HG02938 (cell line): ENCODE measurements at regions not wholly inside any gene's neighbourhood (a gene's known extent, or its start where the extent isn't known, plus 50 kb on each side); places are given as distances from the start of the nearest gene placed in this dataset.
"Not testable (repeated sequence)": the region's sequence is repeated elsewhere in the genome, so short reads cannot be mapped to it uniquely, and the experiment has no call there.

ENCODE experiments used
- ATAC-seq: cut with Tn5 transposase; IDR thresholded peaks from one replicate; pipeline ENCODE4 v1.9.1; 2021; ENCODE audit warnings: mild to moderate bottlenecking, moderate library complexity; ENCODE audit not compliant: unreplicated experiment

DNA sequence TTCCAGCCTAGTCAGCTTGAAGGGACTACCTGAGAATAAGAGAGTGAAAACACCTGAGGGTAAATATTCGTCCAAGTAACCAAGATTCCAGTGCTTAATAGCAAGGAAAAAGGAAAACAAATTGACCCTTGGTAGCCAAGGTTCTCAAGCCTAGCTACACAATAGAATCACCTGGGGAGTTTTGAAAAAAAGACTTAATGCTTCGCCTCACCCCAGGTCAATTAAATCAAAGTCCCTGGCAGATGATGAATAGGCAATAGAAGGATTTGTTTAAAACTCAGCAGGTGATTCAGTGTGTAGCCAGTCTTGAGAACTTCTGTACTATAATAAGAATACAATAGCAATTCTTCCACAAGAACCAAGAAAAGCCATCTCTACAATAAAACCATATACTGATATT is 500.2 kb downstream of the XIRP2 start:
- ATAC-seq = no peak

DNA sequence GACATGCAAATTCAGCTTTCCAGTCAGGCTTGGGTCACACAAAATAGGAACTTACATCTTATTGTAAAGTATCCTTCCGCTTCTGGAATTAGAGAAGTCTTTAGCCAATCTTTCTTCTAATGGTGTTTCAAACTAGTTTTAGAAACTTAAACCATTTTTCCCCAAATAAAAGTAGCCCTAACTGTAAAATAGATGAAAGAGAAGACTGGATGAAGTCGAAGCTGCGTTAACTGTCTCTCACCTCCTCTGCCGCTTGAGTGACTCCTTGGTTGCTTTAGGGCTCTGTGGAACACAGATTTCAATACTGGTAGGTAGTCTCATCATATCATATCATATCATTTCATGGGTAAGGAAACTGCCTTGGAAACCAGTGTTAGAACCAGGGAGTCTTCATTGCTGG is 498.4 kb downstream of the XIRP2 start:
- ATAC-seq = no peak

DNA sequence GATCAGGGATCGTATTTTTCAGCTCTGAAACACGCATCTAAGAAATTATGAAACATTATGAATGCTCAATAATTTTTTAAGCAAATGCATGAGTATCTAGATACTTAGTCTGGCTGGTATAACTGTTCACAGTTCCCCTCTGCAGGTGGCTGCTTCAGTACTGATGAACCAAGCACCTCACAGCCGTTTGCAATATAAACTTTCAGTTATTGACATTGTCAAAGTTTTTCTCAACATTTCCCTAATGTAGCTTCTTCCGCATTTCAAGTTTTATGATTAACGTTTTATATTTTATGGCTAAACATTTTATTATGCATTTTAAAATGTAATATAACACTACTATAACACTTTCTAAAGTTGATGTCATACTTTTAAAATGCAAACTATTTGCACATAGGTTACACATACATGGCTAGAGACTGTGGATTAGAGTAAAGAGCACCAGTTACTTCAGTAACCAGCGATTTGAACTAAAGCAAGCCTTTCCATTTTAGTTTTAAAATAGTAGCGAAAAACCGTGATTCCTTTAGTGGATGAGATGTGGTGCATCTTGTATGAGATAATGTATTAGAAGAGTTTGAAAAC is 495.4 kb downstream of the XIRP2 start:
- ATAC-seq = no peak

DNA sequence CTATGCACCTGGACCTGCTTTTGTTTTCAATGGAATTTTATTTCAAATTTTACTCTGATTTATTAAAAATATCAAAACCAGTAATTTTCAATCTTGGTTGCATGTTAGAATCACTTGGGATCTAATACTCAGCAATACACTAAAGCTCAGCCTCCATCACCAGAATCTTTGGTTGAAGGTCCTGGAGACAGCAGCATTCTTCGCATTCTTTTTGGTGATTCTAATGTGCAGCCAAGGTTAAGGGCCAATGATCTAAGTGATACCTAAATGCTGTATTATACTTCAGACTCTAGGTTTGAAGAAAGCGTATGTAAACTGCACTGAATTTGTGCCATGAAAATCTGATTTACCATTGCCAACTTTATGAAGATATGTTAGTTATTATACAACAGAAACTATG is 493.1 kb downstream of the XIRP2 start:
- ATAC-seq = no peak

DNA sequence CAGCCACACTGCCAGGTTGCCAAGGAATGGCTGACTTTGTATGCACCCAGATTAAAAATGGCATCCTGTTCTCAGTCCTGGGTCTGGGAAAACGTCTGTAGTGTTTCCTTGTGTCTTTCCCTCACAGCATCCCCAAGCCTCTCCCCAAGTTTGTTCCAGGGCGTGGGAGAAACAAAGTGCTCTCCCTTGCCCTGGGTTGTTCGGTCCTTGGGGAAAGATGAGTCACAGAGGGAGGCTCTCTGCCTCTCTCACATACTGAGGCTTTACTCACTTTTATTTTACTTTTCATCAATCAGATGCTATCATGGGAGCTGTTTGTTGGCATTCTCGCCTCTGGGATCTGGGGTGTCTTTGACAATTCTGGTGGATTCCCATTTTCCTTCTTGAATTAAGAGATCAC is 492.3 kb downstream of the XIRP2 start:
- ATAC-seq = no peak

DNA sequence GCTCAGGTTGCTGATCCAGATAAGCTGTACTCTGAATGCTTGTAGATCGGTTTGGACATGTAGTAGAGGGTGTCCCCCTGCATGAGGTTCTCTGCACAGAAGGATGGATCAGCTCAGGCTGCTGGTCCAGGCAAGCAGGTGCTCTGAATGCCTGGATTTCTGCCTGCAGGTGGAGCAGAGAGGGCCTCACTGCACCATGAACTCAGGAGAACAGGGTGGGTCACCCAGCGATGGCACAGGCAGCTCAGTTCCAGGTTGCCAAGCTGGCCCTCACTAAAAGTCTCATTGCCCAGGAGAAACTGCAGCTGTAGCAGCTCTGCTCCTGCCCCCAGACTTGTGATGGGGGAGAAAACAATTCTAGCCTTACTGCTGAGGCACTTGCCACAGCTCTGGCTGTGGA is 491.8 kb downstream of the XIRP2 start:
- ATAC-seq = no peak

DNA sequence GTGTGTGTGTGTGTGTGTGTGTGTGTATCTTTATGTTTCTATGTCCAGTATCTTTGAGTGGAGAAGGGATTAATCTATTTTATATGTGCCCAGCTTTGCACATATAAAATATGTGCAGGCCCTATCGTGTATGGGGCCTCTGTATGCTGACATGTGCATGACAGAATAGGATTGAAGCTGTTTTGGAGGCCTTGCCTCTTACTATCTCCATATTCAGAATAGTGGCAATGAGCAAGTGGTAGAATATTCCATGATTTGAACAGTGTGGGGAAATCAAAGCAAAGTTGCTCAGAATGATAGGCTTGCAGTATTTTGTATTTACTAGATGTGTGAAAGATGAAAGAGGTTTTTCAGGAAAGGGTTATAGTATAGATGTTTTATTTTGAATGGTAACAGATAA is 480.8 kb downstream of the XIRP2 start:
- ATAC-seq = no peak

DNA sequence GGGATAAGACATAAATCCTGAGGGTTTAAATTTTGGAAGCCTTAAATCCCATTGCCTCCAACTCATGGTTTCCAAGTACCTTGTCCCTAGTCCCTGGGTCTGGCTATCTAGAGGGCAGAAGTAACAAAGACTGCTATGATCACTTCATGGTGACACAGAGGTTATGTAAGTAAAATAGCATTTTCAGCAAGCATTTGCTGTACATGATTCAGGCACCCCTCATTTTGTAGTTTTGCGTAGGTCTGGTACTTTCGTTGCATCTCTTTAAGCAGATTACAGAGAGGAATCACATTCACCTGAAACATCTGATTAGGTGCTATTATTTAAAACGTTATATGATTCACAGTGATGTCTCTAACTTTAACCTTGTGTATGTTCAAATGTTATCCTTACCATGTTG is 480.1 kb downstream of the XIRP2 start:
- no peak for ATAC-seq

DNA sequence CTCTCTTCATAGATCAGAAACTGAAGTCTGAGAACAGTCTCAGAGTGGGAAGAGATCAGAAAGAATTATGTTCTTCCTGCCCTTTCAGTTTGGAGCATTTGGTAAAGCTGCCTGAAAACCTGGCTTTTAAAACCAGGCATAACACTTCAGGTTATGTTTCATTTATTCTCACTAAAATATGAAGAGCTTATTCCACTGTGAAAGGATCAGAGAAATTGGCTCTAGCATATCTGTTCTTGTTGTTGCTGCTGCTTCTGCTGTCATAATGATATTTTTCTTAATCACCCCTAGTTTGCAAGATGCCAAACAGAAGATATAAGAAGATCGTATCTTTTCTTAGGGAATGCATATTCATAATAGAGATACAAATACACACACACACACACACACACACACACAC is 476.9 kb downstream of the XIRP2 start:
- ATAC-seq = no peak

DNA sequence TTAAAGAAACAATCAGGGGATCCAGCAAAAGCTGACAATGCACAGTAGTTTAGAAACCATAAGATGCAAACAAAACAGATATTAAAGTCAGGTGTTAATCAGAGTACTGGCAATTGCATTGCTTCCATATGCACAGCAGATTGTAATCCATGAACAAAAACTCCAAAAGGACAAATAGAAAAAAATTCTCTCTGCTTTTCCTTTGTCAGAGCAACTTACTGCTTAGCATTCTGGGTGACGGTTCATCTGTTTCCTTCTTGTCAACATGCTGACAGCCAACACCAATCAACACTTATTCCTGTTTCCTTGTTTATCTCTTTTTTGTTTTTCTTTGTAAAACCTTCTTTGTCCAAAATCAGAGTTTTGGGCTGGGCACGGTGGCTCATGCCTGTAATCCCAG is 473.1 kb downstream of the XIRP2 start:
- ATAC-seq = no peak

DNA sequence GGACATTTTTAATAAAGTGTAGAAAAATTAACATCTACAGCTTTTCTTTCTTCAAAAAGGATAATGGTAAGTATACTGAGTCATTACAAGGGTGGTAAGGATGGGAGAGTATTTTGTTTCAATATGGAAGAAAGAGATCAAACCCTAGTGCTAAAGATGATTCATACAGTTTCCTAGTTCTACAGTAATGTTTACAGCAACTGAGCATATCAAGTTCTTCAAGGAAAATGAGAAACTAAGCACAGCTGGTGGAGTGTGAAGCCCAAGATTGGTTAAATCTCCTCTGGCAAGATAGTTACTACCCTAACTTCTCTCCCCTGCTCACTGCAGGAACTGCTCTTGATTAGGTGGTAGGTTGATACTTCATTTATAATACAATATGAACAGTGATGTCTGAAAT is 467.5 kb downstream of the XIRP2 start:
- ATAC-seq = no peak

DNA sequence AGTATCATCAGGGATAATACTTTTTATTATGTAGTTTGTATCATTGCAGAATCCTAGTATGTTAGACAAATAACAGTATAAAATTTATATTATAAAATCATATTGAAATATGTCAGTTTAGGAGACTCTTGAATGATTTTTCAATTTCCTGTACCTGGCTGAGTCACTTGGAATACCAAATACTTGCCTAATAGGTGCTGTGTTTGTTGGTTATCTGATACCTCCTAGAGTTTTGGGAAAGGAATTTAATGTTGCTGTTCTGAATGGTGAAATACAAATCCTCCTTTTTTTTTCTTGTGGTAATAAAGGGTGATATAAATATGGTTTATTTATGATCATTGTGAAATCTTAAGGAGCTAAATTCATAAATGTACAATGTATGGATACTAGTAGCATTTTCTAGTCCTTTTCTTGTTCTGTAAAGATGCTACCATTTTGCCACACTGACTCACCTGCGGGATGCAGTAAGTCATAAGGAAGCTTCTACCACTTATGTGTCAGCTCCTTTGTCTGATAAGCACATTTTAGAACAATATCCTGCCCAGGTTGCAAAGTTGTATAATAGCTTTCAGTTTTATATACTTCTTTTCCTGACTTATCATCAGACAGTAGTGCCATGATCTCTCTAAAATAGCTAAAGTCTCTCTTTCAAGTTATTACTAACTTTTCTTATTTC is 465.5 kb downstream of the XIRP2 start:
- ATAC-seq = no peak

DNA sequence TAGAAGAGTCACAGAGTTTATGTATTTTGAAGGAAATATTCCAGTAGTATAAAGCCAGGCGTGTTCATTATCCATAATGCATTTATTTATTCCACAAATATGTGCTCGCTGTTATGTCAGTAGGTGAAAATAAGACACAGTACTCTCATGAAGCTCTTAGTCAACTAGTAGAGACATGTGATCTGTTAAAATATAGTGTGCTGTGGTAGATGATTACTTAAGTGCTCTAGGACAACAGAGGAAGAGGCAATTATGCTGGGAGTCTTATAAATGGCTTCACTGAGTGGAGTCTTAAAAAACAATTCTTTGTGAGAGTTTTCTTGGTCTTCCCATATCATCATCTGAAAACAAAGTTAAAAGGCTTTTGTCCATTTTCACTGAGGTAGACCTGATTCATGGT is 457.3 kb downstream of the XIRP2 start:
- ATAC-seq = no peak

DNA sequence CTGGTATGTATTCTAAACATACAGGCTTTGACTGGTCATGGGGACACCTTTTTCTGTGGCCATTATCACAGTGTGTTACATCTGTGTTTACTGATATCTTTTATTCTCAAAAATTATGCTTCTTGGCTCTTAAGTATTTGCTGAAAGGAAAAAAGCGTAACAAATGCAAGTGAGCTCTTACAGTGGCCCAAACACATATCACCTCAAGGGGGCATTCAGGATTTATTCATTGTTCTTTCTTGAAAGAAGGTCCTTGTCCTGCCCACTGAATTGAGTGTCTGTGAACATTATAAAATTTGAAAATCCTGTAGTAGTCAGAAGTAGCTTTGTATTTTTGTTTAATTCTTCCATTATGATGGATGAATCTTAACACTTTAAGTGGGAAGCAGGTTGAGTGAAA is 454.5 kb downstream of the XIRP2 start:
- ATAC-seq = no peak

DNA sequence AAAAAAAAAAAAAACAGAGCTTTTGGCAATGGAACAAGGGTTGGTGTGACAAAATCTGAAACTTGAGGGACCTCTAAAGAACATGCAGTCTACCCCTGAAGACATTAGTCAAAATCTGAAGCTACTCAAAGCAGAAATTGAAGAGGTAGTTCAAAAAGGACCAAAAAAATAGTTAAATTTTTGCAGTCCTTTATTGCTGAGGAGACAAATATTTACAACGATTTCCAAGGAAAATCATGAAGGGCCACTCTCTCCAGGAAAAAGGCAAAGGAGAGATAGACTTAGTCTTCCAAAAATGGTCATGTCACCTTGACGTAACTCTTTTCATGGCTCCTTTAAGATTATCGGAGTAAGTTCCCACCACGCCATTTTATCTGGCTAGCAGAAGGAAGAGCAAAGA is 452.0 kb downstream of the XIRP2 start:
- no peak for ATAC-seq

DNA sequence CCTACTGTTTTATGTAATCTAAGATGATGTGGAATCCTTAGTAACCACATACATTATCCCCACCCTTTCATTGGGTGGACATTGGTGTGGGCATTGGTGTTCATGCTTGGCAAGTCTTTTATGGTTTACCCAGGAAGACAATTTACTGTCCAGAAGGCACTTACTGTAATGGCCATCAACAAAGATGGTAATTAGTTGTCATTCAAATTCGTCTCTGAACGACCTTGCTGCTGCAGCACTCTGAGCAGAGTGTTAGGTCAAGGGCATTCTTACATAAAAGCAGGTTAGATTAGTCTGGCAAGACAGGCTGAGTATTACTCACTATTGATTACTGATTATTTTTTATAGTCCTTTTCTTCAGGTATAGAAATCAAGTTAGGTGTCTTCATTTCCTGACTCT is 447.9 kb downstream of the XIRP2 start:
- ATAC-seq = no peak

DNA sequence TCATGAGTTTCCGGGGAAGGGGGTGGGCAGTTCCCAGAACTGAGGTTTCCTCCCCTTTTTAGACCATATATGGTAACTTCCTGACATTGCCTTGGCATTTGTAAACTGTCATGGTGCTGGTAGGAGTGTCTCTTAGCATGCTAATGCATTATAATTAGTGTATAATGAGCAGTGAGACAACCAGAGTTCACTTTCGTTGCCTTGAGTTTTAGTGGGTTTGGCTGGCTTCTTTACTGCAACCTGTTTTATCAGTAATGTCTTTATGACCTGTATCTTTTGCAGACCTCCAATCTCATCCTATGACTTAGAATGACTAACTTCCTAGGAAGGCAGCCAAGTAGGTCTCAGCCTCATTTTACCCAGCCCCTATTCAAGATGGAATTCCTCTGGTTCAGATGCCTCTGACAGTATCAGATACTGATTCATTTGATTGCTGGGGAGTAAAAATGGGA is 447.3 kb downstream of the XIRP2 start:
- ATAC-seq = no peak

DNA sequence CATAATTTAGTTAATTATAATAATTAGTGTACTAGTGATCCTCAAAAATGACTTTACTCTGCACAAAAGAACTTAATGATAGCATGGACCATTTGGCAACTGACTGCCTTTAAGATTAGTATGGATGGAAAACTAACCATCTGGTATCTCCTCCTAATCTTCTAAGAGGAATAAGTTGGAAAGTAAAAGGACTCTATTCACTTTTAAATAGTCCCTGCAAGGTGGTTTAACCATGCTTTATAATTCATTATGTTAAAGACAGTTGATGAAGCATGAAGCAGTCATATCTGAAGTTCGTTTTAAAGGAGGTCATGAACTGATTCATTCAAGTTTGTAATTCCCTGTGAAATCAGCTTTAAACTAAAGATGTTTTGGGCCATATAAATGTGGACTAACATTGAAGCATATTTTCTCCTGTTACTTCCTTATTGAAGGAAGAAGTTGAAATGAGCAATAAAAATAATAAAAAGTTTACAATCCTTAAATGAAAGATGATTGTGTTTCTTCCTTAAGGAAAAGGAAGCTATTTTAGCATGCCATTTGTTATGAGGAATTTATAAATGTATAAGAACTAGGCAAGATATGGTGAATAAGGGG is 446.0 kb downstream of the XIRP2 start:
- ATAC-seq = no peak

DNA sequence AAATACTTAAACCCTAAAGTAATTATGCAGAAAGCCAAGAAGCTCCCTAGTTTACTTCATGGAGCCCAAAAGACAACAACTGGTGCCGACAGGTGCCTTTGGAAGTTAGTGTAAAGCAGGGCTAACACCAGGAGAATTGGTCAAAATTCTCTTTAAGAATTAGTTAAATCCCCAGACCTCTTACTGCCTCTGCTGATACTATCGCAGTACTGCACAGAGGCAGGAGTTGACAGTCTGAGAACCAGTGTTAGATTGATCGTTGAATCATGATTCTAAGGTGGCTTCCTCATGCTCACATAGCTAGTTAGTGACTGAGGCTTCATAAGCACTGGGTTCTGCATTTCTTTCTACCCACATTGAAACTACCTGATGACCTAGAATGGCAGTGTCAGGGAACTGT is 445.0 kb downstream of the XIRP2 start:
- no peak for ATAC-seq

DNA sequence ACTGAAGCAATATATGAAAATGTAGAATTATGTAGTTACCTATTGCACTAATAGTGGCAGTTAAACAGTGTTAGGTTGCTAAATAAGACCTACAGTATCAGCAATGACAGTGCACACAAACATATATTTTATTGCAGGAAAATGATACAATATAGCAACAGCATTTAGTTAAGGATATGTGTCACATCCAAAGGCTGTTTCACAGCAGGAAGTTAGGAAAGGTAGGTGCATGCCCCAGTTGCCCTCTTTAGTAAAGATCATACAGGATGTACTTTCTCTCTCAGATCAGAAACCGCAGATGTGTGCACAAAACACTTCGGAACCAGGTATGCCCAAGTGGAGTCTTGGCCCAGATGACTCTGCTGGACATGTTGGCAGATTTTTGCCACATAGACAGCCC is 444.1 kb downstream of the XIRP2 start:
- no peak for ATAC-seq

DNA sequence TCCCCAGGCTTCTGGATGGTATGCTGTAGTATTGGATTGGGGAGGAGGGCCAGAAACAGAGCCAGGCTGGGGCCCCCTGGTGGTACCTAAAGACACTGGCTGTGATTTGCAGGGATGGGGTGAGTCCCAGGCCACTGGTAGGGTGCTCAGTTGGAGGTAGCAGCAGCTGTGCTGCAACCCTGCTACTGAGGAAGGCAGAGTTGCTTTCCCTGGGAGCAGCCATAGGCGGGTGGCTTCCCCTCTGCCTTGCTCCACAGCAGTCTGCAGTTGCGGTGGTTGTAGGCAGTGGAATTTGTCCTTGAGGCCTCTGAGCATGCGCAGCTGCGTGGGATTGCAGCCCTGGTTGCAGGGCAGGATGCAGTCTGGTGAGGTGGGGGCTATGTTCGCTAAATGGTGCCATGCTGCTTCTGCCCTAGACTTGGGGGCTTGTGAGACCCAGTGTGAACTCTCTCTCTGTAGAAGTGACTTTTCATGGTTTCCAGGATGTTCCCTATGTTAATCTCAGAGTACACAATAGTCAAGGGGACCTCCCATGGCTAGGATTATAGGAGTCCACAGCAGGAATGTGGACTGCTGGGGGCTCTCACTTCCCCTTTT is 443.5 kb downstream of the XIRP2 start:
- no peak for ATAC-seq

DNA sequence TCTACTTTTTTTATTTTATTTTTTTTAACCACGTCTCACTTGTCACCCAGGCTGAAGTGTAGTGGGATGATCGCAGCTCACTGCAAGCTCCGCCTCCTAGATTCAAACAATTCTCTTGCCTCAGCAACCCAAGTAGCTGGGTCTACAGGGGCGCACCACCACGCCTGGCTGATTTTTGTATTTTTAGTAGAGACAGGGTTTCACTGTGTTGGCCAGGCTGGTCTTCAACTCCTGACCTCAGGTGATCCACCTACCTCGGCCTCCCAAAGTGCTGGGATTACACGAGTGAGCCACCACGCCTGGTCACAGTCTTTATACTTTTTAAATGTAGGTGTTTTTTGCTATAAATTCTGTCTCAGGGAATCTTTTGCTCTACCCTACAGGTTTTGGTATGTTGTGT is 440.5 kb downstream of the XIRP2 start:
- ATAC-seq = not testable (repeated sequence)
